GM19467 (cell line): ENCODE measurements at regions not wholly inside any gene's neighbourhood (a gene's known extent, or its start where the extent isn't known, plus 50 kb on each side); places are given as distances from the start of the nearest gene placed in this dataset.

ENCODE experiments used
- ATAC-seq: cut with Tn5 transposase; IDR thresholded peaks from one replicate; pipeline ENCODE4 v1.9.1; 2021; ENCODE audit warnings: mild to moderate bottlenecking, moderate library complexity; ENCODE audit not compliant: unreplicated experiment

- no peak for ATAC-seq
Observed at GRCh38 chr5:54746777-54747398, 229.3 kb downstream of the SNX18 start.

GRCh38 chr5:54746346-54746745 is 228.8 kb downstream of the SNX18 start:
- ATAC-seq: no peak

DNA sequence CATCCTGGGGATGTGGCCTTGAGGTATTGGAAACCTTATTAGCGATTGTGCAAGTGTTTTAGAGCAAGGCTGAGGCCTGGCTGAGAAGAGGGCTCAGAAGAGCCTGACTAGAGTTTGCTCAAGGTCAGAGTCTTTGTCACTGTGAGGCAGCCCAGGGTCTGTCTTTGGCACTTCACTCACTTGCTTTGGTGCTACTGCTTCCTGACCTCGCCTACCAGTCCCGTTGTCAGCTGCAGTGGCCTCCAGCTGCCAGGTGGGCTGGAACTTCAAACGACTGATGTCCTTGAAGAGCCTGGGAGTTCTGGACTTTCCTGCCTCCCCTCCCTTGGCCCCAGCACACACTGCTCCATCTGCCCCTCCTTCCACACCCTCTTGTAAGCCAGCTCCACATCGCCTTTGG is 228.0 kb downstream of the SNX18 start:
- no peak for ATAC-seq

GRCh38 chr5:54743997-54744788 is 226.6 kb downstream of the SNX18 start:
- ATAC-seq: peak; percentile 68

GRCh38 chr5:54743581-54743980 is 226.0 kb downstream of the SNX18 start:
- ATAC-seq: no peak

GRCh38 chr5:54742417-54742891 is 224.9 kb downstream of the SNX18 start:
- ATAC-seq: no peak

DNA sequence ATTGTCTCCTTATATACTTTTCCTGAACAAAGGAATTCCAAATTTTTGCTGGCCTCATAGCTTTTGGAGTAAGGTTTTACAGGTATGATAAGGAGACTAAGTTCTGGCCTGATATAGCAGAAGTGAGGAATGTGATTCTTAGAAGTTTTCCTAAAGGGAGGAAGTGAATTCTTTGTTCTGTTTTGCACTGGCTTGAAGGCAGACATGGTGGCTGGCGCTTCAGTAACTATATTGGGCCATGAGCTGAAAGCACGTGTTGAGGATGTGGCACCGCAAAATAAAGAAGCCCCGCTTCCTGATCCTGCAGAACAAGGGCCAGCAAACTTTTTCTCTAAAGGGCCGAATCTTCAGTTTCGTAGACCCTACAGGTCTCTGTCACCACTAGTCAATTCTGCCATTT is 224.2 kb downstream of the SNX18 start:
- no peak for ATAC-seq

GRCh38 chr5:54740141-54740540 is 222.6 kb downstream of the SNX18 start:
- no peak for ATAC-seq

- no peak for ATAC-seq
Observed at GRCh38 chr5:54739371-54739770, 221.8 kb downstream of the SNX18 start.

DNA sequence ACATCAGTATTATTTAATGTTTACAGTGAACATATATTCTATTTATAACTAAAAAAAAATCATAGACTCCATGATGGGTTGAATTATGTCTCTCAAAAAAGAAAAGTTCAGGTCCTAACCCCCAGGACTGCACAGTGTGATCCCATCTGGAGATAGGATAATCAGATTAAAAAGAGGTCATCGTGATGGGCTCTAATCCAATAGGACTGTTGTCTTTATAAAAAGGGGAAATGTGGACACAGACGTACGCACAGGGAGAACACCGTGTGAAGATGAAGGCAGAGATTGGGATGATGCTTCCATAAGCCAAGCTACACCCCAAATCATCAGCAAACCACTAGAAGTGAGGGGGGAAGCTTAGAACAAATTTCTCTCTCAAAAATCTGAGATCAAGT is 221.4 kb downstream of the SNX18 start:
- ATAC-seq: no peak

GRCh38 chr5:54738118-54738972 is 220.8 kb downstream of the SNX18 start:
- no peak for ATAC-seq

GRCh38 chr5:54736003-54736797 is 218.6 kb downstream of the SNX18 start:
- no peak for ATAC-seq

- ATAC-seq: no peak
Observed at GRCh38 chr5:54733101-54733500, 215.5 kb downstream of the SNX18 start.

DNA sequence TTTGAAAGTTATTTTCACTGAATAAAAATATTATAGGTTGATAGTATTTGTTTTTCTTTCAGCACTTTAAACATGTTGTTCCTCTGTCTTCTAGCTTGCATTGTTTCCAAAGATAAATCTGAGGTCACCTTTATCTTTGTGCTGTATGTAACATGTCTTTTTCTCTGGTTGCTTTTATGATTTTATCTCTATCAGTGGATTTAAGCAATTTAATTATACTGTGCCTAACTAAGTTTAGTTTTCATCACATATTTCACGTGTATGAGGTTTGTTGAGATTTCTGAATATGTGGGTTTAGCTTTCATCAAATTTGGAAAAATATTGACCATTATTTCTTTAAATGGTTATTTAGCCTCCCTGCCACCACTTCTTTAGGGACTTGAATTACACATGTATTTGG is 214.5 kb downstream of the SNX18 start:
- ATAC-seq: no peak

GRCh38 chr5:54728588-54728915 is 211.0 kb downstream of the SNX18 start:
- ATAC-seq: no peak

- no peak for ATAC-seq
Observed at GRCh38 chr5:54727874-54728587, 210.5 kb downstream of the SNX18 start.

- ATAC-seq: no peak
Observed at GRCh38 chr5:54725391-54726280, 208.1 kb downstream of the SNX18 start.

DNA sequence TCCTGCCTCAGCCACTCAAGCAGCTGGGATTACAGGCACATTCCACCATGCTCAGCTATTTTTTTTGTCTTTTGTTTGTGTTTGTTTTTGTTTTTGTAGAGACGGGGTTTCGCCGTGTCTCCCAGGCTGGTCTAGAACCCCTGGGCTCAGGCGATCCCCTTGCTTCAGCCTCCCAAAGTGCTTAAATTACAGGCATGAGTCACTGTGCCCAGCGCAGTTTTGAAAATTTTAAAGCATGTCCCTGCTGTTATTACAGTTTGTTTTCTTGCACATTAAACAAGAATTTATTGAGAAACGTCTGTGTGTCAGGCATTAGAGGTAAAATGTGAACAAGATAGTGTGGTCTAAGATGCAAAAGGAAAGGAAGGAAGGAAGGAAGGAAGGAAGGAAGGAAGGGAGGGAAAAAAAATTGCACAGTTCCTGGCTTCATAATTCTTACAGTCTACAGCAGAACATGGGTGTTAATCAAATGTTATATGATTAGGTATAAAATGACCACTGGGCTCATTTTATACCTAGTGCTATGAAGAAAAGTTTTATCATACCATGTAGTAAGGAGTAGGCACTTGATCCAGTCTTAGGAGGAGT is 205.4 kb downstream of the SNX18 start:
- no peak for ATAC-seq
